HEK293 (cell line): ENCODE measurements at regions not wholly inside any gene's neighbourhood (a gene's known extent, or its start where the extent isn't known, plus 50 kb on each side); places are given as distances from the start of the nearest gene placed in this dataset.

ENCODE experiments used
- CTCF ChIA-PET: fragments of 350-600 bp; formaldehyde crosslinking; extraction: SDS; loops from one replicate; lab custom pipeline; 2021; ENCODE audit warnings: antibody characterized with exemption; lab: Yijun Ruan, JAX
- POLR2A ChIA-PET: fragments of 300-600 bp; formaldehyde crosslinking; extraction: SDS; loops from one replicate; lab custom pipeline; 2020; ENCODE audit warnings: antibody characterized with exemption, inconsistent platforms; lab: Yijun Ruan, JAX
- H3K27ac ChIP-seq: fragments of 200-500 bp; sonication (Bioruptor generic); 2 replicates; pipeline ENCODE4 v1.5.1; 2014; ENCODE audit warnings: low read depth, low read length, control low read depth, inconsistent platforms; ENCODE audit errors: extremely low read depth
- H3K36me3 ChIP-seq, 2 experiments: fragments of 200-500 bp in 1 of 2; sonication (Bioruptor generic) in 1 of 2; 1 replicate in 1 of 2; 2 replicates in 1 of 2; pipeline ENCODE4 v1.5.1; 2014 to 2017; ENCODE audit warnings: inconsistent platforms in 2 of 2, low read length in 2 of 2; ENCODE audit not compliant: control insufficient read depth in 2 of 2, insufficient read depth in 1 of 2
- H3K4me1 ChIP-seq: fragments of 200-500 bp; sonication (Bioruptor generic); 2 replicates; pipeline ENCODE4 v1.5.1; 2014; ENCODE audit warnings: mild to moderate bottlenecking, low read length, inconsistent platforms; ENCODE audit not compliant: control insufficient read depth, insufficient read depth
- H3K4me3 ChIP-seq: 2 replicates; pipeline ENCODE4 v1.5.1; 2011; ENCODE audit warnings: low read depth, mild to moderate bottlenecking, control low read depth, low read length, moderate library complexity
- H3K9me3 ChIP-seq: fragments of 200-500 bp; sonication (Bioruptor generic); 2 replicates; pipeline ENCODE4 v1.5.1; 2014; ENCODE audit warnings: low read depth, low read length, inconsistent platforms; ENCODE audit not compliant: control insufficient read depth, insufficient read depth
- BCL11A ChIP-seq: fragments of 450-650 bp; formaldehyde crosslinking; IDR thresholded peaks from 2 replicates; pipeline ENCODE4 v1.5.1; 2016; ENCODE audit warnings: low read depth, missing biosample characterization, missing genetic modification characterization
- GLI4 ChIP-seq: fragments of 450-650 bp; formaldehyde crosslinking; IDR thresholded peaks from 2 replicates; pipeline ENCODE4 v1.5.1; 2016; ENCODE audit warnings: missing biosample characterization, missing genetic modification characterization
- KLF1 ChIP-seq: fragments of 450-650 bp; formaldehyde crosslinking; IDR thresholded peaks from 2 replicates; pipeline ENCODE4 v1.5.1; 2016; ENCODE audit warnings: missing biosample characterization, missing genetic modification characterization
- MYNN ChIP-seq: fragments of 450-650 bp; formaldehyde crosslinking; IDR thresholded peaks from 2 replicates; pipeline ENCODE4 v1.5.1; 2016; ENCODE audit warnings: missing biosample characterization, missing genetic modification characterization, borderline replicate concordance
- OSR2 ChIP-seq: fragments of 450-650 bp; formaldehyde crosslinking; IDR thresholded peaks from 2 replicates; pipeline ENCODE4 v1.5.1; 2016; ENCODE audit warnings: missing biosample characterization, missing genetic modification characterization
- SP2 ChIP-seq: fragments of 450-650 bp; formaldehyde crosslinking; IDR thresholded peaks from 2 replicates; pipeline ENCODE4 v1.5.1; 2016; ENCODE audit warnings: missing biosample characterization, missing genetic modification characterization
- ZBTB7A ChIP-seq: fragments of 450-650 bp; formaldehyde crosslinking; IDR thresholded peaks from 2 replicates; pipeline ENCODE4 v1.5.1; 2016; ENCODE audit warnings: low read depth, missing biosample characterization, missing genetic modification characterization
- ZNF112 ChIP-seq: fragments of 450-650 bp; formaldehyde crosslinking; IDR thresholded peaks from 2 replicates; pipeline ENCODE4 v1.5.0; 2017; ENCODE audit warnings: missing biosample characterization, missing genetic modification characterization
- ZNF16 ChIP-seq: fragments of 450-650 bp; formaldehyde crosslinking; IDR thresholded peaks from 2 replicates; pipeline ENCODE4 v1.5.1; 2016; ENCODE audit warnings: low read depth, missing biosample characterization, missing genetic modification characterization
- ZNF223 ChIP-seq: fragments of 450-650 bp; formaldehyde crosslinking; IDR thresholded peaks from 2 replicates; pipeline ENCODE4 v1.5.1; 2016; ENCODE audit warnings: missing biosample characterization, missing genetic modification characterization
- ZNF266 ChIP-seq: fragments of 450-650 bp; formaldehyde crosslinking; IDR thresholded peaks from 2 replicates; pipeline ENCODE4 v1.5.1; 2016; ENCODE audit warnings: missing biosample characterization, missing genetic modification characterization, low read depth
- ZNF37A ChIP-seq: fragments of 450-650 bp; IDR thresholded peaks from 2 replicates; pipeline ENCODE4 v1.5.1; 2018; ENCODE audit warnings: missing biosample characterization, missing genetic modification characterization
- ZNF404 ChIP-seq: fragments of 450-650 bp; formaldehyde crosslinking; IDR thresholded peaks from 2 replicates; pipeline ENCODE4 v1.5.1; 2017; ENCODE audit warnings: missing biosample characterization, missing genetic modification characterization
- ZNF426 ChIP-seq: fragments of 450-650 bp; formaldehyde crosslinking; IDR thresholded peaks from 2 replicates; pipeline ENCODE4 v1.5.1; 2017; ENCODE audit warnings: missing biosample characterization, missing genetic modification characterization, mild to moderate bottlenecking, inconsistent platforms, moderate library complexity
- ZNF473 ChIP-seq: fragments of 450-650 bp; formaldehyde crosslinking; IDR thresholded peaks from 2 replicates; pipeline ENCODE4 v1.5.1; 2017; ENCODE audit warnings: missing biosample characterization, missing genetic modification characterization
- ZNF514 ChIP-seq: fragments of 450-650 bp; formaldehyde crosslinking; IDR thresholded peaks from 2 replicates; pipeline ENCODE4 v1.5.1; 2016; ENCODE audit warnings: missing biosample characterization, missing genetic modification characterization
- ZNF747 ChIP-seq: fragments of 450-650 bp; formaldehyde crosslinking; IDR thresholded peaks from 2 replicates; pipeline ENCODE4 v1.5.1; 2016; ENCODE audit warnings: missing biosample characterization, missing genetic modification characterization
- ZNF785 ChIP-seq: fragments of 450-650 bp; formaldehyde crosslinking; IDR thresholded peaks from 2 replicates; pipeline ENCODE4 v1.5.1; 2016; ENCODE audit warnings: missing biosample characterization, missing genetic modification characterization
- ZSCAN30 ChIP-seq: fragments of 450-650 bp; IDR thresholded peaks from 2 replicates; pipeline ENCODE4 v1.5.1; 2018; ENCODE audit warnings: missing biosample characterization, mild to moderate bottlenecking, missing genetic modification characterization, moderate library complexity
- TF ChIP-seq, protein P1 (sequence below): fragments of 450-650 bp; formaldehyde crosslinking; IDR thresholded peaks from 2 replicates; pipeline ENCODE4 v1.5.1; 2017; ENCODE audit warnings: missing biosample characterization, missing genetic modification characterization
- TF ChIP-seq, protein P2 (sequence below): fragments of 450-650 bp; IDR thresholded peaks from 2 replicates; pipeline ENCODE4 v1.5.1; 2018; ENCODE audit warnings: missing biosample characterization, mild to moderate bottlenecking, missing genetic modification characterization
- TF ChIP-seq, protein P3 (sequence below): fragments of 450-650 bp; formaldehyde crosslinking; IDR thresholded peaks from 2 replicates; pipeline ENCODE4 v1.5.1; 2016; ENCODE audit warnings: missing biosample characterization, missing genetic modification characterization
- TF ChIP-seq, protein P4 (sequence below): fragments of 450-650 bp; formaldehyde crosslinking; IDR thresholded peaks from 2 replicates; pipeline ENCODE4 v1.5.1; 2016; ENCODE audit warnings: missing biosample characterization, missing genetic modification characterization

DNA sequence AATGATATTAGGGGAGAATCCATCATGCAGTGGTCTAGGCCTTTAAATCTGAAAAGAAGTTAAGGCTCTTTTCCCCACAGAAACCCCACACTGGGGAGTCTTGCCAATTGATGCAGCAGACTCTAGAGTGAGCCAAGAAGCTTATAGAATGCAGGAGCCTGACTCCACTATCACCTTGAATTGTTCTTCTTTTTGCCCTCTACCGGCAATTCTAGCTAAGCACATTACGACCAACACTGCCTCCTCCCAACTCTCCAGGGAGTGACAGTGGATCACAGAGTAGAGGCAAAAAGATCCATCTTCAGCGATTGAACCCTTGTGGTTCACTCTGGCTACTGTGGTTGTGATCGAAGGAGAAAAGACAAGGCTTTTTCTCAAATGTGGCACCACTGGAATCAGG lies 331.5 kb downstream of the NKX6-1 start:
- Histone ChIP-seq H3K9me3 (no peaks in the 10 kb centered on the region), H3K36me3 (no peaks in the 10 kb centered on the region), H3K4me1 (no peaks in the 10 kb centered on the region), H3K27ac (no peak overlapping the region), H3K4me3 (no peak overlapping the region)
- ChIA-PET POLR2A (no interaction called here), CTCF (interaction anchor here (0.7 kb wide), 1 partner anchor 91 kb away, joined by 4 read pairs; no protein-coding TSS in a partner anchor)
- TF ChIP-seq MYNN (tag by site-specific recombination) (no peak), ZNF16 (no peak), ZNF747 (tag by site-specific recombination) (no peak), ZNF223 (tag by site-specific recombination) (no peak), ZNF426 (tag by site-specific recombination) (no peak), KLF1 (tag by site-specific recombination) (no peak), ZNF37A (tag by site-specific recombination) (no peak), ZNF404 (no peak), ZNF266 (tag by site-specific recombination) (no peak), GLI4 (no peak), BCL11A (tag by site-specific recombination) (no peak), ZBTB7A (tag by site-specific recombination) (no peak), ZNF785 (tag by site-specific recombination) (no peak), SP2 (tag by site-specific recombination) (no peak), ZNF473 (tag by site-specific recombination) (no peak), ZNF112 (tag by site-specific recombination) (no peak), ZSCAN30 (tag by site-specific recombination) (no peak)
- TF ChIP-seq, protein P1, sequence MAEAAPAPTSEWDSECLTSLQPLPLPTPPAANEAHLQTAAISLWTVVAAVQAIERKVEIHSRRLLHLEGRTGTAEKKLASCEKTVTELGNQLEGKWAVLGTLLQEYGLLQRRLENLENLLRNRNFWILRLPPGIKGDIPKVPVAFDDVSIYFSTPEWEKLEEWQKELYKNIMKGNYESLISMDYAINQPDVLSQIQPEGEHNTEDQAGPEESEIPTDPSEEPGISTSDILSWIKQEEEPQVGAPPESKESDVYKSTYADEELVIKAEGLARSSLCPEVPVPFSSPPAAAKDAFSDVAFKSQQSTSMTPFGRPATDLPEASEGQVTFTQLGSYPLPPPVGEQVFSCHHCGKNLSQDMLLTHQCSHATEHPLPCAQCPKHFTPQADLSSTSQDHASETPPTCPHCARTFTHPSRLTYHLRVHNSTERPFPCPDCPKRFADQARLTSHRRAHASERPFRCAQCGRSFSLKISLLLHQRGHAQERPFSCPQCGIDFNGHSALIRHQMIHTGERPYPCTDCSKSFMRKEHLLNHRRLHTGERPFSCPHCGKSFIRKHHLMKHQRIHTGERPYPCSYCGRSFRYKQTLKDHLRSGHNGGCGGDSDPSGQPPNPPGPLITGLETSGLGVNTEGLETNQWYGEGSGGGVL (tag by site-specific recombination): no peak
- TF ChIP-seq, protein P2, sequence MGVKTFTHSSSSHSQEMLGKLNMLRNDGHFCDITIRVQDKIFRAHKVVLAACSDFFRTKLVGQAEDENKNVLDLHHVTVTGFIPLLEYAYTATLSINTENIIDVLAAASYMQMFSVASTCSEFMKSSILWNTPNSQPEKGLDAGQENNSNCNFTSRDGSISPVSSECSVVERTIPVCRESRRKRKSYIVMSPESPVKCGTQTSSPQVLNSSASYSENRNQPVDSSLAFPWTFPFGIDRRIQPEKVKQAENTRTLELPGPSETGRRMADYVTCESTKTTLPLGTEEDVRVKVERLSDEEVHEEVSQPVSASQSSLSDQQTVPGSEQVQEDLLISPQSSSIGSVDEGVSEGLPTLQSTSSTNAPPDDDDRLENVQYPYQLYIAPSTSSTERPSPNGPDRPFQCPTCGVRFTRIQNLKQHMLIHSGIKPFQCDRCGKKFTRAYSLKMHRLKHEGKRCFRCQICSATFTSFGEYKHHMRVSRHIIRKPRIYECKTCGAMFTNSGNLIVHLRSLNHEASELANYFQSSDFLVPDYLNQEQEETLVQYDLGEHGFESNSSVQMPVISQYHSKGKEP (tag by site-specific recombination): no peak

DNA sequence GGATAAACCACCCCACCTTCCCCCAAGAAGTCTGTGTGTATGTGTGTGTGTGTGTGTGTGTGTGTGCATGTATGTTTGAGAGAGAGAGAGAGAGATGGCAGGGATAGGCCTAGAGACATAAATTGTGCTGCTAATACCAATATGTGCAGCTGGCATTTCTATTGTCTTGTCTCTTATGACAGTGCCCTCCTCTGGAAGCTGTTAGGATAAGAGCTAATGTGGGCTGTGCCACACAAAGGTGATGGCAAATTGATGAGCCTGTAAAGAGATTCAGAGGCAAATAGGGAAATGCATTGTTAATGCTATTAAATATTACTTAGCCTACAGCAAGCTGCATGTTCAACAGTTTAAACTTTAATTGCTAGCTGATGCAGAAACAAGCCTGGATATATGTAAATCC lies 332.0 kb downstream of the NKX6-1 start:
- TF ChIP-seq, protein P3, sequence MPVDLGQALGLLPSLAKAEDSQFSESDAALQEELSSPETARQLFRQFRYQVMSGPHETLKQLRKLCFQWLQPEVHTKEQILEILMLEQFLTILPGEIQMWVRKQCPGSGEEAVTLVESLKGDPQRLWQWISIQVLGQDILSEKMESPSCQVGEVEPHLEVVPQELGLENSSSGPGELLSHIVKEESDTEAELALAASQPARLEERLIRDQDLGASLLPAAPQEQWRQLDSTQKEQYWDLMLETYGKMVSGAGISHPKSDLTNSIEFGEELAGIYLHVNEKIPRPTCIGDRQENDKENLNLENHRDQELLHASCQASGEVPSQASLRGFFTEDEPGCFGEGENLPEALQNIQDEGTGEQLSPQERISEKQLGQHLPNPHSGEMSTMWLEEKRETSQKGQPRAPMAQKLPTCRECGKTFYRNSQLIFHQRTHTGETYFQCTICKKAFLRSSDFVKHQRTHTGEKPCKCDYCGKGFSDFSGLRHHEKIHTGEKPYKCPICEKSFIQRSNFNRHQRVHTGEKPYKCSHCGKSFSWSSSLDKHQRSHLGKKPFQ (tag by site-specific recombination): no peak
- TF ChIP-seq OSR2: no peak
- TF ChIP-seq ZNF514 (tag by site-specific recombination): no peak
- TF ChIP-seq, protein P4, sequence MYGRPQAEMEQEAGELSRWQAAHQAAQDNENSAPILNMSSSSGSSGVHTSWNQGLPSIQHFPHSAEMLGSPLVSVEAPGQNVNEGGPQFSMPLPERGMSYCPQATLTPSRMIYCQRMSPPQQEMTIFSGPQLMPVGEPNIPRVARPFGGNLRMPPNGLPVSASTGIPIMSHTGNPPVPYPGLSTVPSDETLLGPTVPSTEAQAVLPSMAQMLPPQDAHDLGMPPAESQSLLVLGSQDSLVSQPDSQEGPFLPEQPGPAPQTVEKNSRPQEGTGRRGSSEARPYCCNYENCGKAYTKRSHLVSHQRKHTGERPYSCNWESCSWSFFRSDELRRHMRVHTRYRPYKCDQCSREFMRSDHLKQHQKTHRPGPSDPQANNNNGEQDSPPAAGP (tag by site-specific recombination): no peak
- TF ChIP-seq, all 188 proteins: peak for 0
- ChIA-PET CTCF (interaction anchor here (0.7 to 1.2 kb wide), 2 partner anchors 9 to 92 kb away, joined by 4 to 7 read pairs; no protein-coding TSS in a partner anchor), POLR2A (no interaction called here)
- Histone ChIP-seq H3K36me3 (no peaks in the 10 kb centered on the region), H3K4me1 (no peaks in the 10 kb centered on the region), H3K27ac (no peak overlapping the region), H3K9me3 (no peaks in the 10 kb centered on the region), H3K4me3 (no peak overlapping the region)
